HepG2 (cell line): ENCODE measurements at regions not wholly inside any gene's neighbourhood (a gene's known extent, or its start where the extent isn't known, plus 50 kb on each side); places are given as distances from the start of the nearest gene placed in this dataset.

Experiments
- CHD2 ChIP-seq: IDR thresholded peaks from 2 replicates; pipeline ENCODE4 v1.6.1; 2011; ENCODE audit warnings: low read depth, low read length, improper control_type of control experiment
- EP300 ChIP-seq, 3 experiments: sonication (generic) in 1 of 3; formaldehyde crosslinking in 1 of 3; IDR thresholded peaks; 2 replicates each; pipeline versions ENCODE4 v1.5.1 to v1.6.1; 2011 to 2020; ENCODE audit warnings: low read depth in 2 of 3, low read length in 2 of 3, borderline replicate concordance in 1 of 3, improper control_type of control experiment in 1 of 3, mild to moderate bottlenecking in 1 of 3, missing genetic modification reagents in 1 of 3, moderate library complexity in 1 of 3
- ETV6 ChIP-seq: sonication (generic); formaldehyde crosslinking; conservative IDR thresholded peaks from 2 replicates; pipeline ENCODE4 v1.4.0; 2020; ENCODE audit warnings: missing genetic modification reagents
- FOXP4 ChIP-seq: sonication (generic); formaldehyde crosslinking; IDR thresholded peaks from 2 replicates; pipeline ENCODE4 v1.4.0; 2020; ENCODE audit warnings: missing genetic modification reagents
- GABPA ChIP-seq, 2 experiments: IDR thresholded peaks; 2 replicates each; pipeline ENCODE4 v1.6.1; 2011 to 2016; ENCODE audit warnings: low read depth in 2 of 2, low read length in 1 of 2, missing biosample characterization in 1 of 2, missing genetic modification characterization in 1 of 2
- MXI1 ChIP-seq: IDR thresholded peaks from 3 replicates; pipeline ENCODE4 v1.6.1; 2012; ENCODE audit warnings: low read depth, low read length, inconsistent platforms, borderline replicate concordance
- NR2C2 ChIP-seq: sonication (generic); formaldehyde crosslinking; IDR thresholded peaks from 2 replicates; pipeline ENCODE4 v1.4.0; 2020; ENCODE audit warnings: missing genetic modification reagents, mild to moderate bottlenecking, moderate library complexity, borderline replicate concordance
- TF ChIP-seq, protein P1 (sequence below): IDR thresholded peaks from 2 replicates; pipeline ENCODE4 v1.6.1; 2012; ENCODE audit warnings: inconsistent platforms
- TF ChIP-seq, protein P2 (sequence below): sonication (generic); formaldehyde crosslinking; IDR thresholded peaks from 2 replicates; pipeline ENCODE4 v1.5.0; 2020; ENCODE audit warnings: mild to moderate bottlenecking, missing genetic modification reagents, moderate library complexity

DNA sequence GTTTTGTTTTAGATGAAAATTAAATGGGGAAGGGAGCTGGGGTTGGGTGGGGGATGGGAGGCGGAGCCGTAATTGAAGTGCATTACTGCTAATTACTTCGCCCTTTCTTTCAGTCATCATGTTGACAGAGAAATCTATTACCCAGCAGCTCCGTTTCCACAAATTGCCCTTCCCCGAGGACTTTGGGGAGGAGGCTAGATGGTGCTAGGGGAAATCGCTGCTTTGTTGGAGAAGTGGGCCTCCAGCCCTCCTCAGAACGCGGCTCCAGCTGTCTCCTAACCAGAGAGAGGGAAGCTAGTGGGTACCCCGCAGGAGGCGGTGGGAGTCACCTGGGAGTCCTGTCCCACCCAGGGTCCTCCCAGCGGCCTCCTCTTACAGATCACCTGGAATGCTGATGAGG, 130.9 kb upstream of the MYCN start:
- no peak for TF ChIP-seq CHD2
- TF ChIP-seq GABPA (IDR thresholded peaks at IDR 0.05; ENCODE audit: low read depth, low read length), result no peak
- TF ChIP-seq GABPA (CRISPR knock-in tag; IDR thresholded peaks at IDR 0.05; ENCODE audit: low read depth), result no peak
- no peak for TF ChIP-seq MXI1
- no peak for TF ChIP-seq NR2C2 (CRISPR knock-in tag)
- no peak for TF ChIP-seq FOXP4 (CRISPR knock-in tag)
- TF ChIP-seq, protein P1, sequence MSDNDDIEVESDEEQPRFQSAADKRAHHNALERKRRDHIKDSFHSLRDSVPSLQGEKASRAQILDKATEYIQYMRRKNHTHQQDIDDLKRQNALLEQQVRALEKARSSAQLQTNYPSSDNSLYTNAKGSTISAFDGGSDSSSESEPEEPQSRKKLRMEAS, result no peak
- TF ChIP-seq, protein P2, sequence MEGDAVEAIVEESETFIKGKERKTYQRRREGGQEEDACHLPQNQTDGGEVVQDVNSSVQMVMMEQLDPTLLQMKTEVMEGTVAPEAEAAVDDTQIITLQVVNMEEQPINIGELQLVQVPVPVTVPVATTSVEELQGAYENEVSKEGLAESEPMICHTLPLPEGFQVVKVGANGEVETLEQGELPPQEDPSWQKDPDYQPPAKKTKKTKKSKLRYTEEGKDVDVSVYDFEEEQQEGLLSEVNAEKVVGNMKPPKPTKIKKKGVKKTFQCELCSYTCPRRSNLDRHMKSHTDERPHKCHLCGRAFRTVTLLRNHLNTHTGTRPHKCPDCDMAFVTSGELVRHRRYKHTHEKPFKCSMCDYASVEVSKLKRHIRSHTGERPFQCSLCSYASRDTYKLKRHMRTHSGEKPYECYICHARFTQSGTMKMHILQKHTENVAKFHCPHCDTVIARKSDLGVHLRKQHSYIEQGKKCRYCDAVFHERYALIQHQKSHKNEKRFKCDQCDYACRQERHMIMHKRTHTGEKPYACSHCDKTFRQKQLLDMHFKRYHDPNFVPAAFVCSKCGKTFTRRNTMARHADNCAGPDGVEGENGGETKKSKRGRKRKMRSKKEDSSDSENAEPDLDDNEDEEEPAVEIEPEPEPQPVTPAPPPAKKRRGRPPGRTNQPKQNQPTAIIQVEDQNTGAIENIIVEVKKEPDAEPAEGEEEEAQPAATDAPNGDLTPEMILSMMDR (CRISPR knock-in tag), result no peak
- no peak for TF ChIP-seq EP300 (IDR thresholded peaks at IDR 0.05; ENCODE audit: low read depth in 2 of 2, low read length in 2 of 2)
- TF ChIP-seq EP300 (CRISPR knock-in tag; IDR thresholded peaks at IDR 0.05; ENCODE audit: borderline replicate concordance), result no peak
- no peak for TF ChIP-seq ETV6 (CRISPR knock-in tag)
